ENCODE measurements at regions not wholly inside any gene's neighbourhood (a gene's known extent, or its start where the extent isn't known, plus 50 kb on each side); places are given as distances from the start of the nearest gene placed in this dataset.

DNA sequence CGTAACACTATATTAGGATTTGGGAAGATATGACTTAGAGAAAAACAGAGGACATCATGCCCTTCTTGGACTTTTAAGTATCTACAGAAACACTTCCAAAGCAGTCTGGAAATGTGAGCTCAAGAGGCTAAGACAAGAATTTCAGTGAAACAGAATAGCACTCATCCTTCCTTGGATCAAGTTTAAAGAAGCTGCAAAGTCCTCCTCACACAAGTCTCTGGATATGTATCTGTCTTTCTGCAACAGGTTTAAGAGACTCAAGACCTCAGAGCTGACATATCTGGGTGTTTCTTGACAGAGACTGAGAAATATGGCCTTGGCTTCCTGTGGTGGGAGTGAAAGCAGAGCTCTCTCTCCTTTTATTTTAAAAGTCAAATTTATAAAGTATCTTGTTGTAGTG is 82.5 kb upstream of the GIMD1 start:
- TF ChIP-seq ZFX (IDR thresholded peaks at IDR 0.05; ENCODE audit: borderline replicate concordance) (no peak), CTCF (IDR thresholded peaks at IDR 0.05) (no peak)
- no peak overlapping the region for H3K27ac ChIP-seq

DNA sequence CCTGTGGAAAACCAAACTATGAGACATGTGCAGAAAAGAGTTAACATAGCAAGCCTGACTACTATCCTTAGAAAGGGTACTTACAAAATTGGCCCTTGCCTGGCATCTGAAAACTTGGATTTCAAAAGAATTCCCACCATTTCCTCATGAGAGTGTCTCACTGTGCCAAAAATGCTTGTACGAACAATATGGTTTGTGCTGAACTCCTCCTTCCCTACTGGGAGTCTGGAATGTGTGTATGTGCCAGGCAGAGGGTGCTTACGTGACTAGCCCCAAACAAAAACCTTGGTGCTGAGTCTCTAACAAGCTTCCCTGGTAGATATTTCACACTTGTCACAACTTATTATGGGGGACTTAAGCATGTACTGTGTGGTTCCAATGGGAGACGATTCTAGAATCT is 81.7 kb upstream of the GIMD1 start:
- TF ChIP-seq CTCF (IDR thresholded peaks at IDR 0.05): no peak
- TF ChIP-seq ZFX (IDR thresholded peaks at IDR 0.05; ENCODE audit: borderline replicate concordance): no peak
- no peak overlapping the region for H3K27ac ChIP-seq

DNA sequence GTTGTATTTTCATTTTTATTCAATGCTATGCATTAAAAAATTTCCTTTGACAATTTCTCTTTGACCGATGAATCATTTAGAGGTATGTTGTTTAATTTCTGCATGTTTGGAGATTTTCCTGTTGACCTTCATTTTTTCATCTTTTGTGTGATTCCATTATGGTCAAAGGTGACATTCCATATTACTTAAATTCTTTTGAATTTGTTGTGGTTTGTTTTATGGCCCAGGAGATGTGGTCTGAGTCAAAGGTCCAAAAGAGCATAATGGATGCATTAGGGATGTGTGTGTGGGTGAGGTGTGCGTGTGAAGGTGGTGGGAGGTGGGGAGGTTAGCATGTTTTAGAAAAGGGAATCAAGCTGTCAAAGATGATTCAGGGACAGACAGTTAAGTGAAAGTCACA is 76.0 kb upstream of the GIMD1 start:
- no peak overlapping the region for H3K27ac ChIP-seq
- TF ChIP-seq ZFX (IDR thresholded peaks at IDR 0.05; ENCODE audit: borderline replicate concordance) (no peak), CTCF (IDR thresholded peaks at IDR 0.05) (no peak)

GRCh38 chr4:106430797-106431196 is 62.2 kb upstream of the GIMD1 start:
- TF ChIP-seq CTCF (IDR thresholded peaks at IDR 0.05): no peak
- no peak for TF ChIP-seq ZFX (IDR thresholded peaks at IDR 0.05; ENCODE audit: borderline replicate concordance)
- no peak overlapping the region for H3K27ac ChIP-seq

DNA sequence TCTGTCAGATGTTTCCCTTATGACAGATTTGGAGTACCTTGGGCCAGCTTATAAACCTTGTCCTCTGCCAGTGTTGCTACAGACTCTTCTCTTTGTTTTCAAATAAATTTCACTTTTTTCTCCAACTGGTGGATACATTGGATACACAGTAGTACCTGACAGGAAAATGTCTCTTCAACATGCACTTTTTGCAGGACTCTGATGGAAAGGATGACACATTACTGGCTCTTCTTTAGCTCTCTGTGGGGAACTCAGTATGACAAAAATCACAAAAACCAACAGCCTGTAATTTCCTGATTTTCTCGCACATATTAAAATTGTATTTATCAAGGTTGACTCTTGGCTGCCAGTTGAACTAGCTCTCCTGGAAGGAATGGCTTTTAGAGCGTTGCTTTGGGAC is 61.3 kb upstream of the GIMD1 start:
- TF ChIP-seq ZFX (IDR thresholded peaks at IDR 0.05; ENCODE audit: borderline replicate concordance) (no peak), CTCF (IDR thresholded peaks at IDR 0.05) (no peak)
- H3K27ac ChIP-seq: no peak overlapping the region

DNA sequence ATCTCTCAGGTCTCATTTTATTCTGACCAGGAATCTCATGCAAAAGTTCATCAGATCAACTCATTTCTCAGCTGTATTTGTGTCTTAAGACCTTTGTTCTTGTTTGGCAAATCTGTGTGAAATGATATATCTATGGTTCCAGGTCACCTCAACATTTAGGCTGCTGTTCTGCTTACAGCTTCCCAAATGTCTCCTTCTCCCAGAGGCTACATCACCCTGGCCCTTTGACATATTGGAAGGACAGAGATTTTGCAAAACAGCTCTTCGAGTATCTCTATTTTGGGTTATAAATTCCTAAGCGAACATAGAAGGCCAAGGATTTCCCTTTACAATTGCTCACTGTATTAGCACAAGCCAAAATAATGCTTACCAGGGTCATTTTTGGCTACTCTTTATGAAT is 57.5 kb upstream of the GIMD1 start:
- H3K27ac ChIP-seq: no peak overlapping the region
- no peak for TF ChIP-seq CTCF (IDR thresholded peaks at IDR 0.05)
- TF ChIP-seq ZFX (IDR thresholded peaks at IDR 0.05; ENCODE audit: borderline replicate concordance): no peak

DNA sequence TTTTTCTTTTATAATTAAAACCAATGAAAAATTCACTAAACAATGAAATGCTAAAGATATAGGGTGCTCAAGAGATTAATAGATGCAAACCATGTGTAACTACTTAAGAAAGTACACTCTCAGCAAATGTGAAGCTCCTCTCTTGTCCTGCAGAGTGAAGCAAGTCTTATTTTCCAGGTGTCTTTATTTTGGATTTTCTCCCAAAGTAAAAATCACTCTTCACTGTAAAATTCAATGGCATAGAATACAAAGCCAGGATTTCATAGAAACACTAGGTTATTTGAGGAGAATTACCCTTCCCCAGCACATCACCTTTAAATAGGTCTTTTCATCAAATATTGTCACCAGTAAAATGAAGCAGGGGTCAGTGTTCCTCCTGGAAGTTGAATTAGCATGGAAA is 57.0 kb upstream of the GIMD1 start:
- H3K27ac ChIP-seq: no peak overlapping the region
- TF ChIP-seq CTCF (IDR thresholded peaks at IDR 0.05) (no peak), ZFX (IDR thresholded peaks at IDR 0.05; ENCODE audit: borderline replicate concordance) (no peak)
